IPS DF 4.7 (cell line): ENCODE measurements at regions not wholly inside any gene's neighbourhood (a gene's known extent, or its start where the extent isn't known, plus 50 kb on each side); places are given as distances from the start of the nearest gene placed in this dataset.
"Not testable (repeated sequence)": the region's sequence is repeated elsewhere in the genome, so short reads cannot be mapped to it uniquely, and the experiment has no call there.

Experiments used
- DNase-seq: peaks from one replicate; pipeline ENCODE4 v3.0.0-alpha.2; 2013; ENCODE audit warnings: low spot score; ENCODE audit errors: extremely low read depth

DNA sequence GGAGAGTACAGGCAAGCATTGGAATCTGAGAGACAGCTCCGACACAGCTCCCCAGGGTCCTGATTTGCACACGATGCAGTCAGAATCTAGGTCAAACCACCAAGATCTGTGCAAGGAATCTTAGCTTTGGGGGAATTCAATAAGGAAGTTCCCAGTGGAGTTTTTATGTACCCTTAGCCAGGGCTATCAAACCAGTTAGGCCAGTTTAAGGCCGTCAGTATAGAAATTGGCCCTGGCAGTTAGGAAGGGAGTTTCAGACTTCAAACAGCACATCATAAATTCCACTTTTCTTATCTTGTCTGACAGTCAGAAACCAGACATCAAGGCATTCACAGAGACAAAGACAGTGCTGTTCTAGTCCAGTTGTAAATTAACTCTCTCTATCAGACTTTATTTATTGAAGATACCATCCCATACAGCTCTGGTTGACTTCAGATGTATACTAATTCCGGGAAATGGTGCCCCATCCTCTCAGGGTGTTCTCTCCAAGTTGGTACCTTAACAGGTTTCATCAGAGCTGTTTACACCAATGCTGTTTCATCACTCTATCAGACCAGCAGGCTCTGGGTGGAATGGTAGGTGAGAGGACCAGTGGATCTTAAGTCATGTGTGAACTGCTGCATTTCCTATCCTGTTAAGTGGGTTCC, 157.5 kb upstream of the ATF7IP start:
- no peak for DNase-seq

DNA sequence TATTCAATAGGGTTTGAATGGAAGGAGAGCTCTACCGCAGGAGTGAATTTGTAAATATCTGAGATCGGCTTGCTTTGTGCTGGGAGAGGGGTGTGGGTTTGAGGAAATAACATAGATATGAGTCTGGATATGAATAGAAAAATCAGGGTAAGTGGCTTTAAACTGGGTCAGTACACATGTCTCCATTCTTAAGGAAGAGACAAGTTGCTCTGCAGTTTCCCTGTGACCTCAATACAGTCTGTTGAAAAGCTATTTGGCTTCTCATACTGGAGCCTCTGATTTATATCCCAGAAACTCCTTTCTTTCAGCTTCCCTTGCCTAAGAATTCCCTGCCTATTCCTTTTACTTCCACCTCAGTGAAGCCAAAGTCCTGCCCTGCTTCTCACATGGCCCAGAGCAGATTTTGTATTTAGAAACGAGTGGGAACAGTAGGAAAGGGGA, 153.5 kb upstream of the ATF7IP start:
- no peak for DNase-seq

DNA sequence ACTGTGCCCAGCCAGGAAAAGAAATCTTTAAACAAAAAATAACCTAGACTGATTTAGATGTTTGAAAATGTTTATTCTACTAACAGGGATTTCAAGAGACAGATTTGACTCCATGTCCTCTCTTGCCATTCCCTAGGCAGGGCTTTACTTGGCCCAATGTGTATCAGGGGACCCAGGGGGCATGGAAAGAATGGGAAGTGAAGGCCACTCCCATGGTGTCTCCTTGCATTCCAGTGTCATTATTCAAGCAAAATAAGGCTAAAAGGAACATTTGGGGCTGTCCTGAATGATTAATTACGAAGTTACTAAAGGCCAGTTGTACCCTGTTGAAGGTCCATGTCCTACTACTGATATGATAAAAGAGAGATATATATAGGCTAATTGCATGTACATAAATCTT, 151.9 kb upstream of the ATF7IP start:
- no peak for DNase-seq

DNA sequence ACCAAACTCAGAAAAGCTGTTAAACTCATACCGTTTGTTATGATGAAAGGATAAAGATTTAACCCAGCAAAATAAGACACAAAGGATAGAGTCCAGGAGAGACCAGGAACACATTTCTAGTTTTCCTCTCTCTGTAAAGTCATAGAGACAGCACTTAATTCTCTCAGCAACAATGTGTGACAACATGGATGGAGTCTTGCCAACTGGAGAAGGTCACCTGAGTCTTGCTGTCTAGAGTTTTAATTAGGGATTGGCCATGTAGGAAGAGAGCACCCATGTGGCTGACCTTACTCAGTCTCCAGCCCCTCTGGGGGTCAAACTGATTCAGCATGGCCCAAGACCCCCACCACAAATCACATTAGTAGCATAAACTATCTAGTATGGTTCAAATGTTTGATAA, 151.0 kb upstream of the ATF7IP start:
- DNase-seq = no peak

DNA sequence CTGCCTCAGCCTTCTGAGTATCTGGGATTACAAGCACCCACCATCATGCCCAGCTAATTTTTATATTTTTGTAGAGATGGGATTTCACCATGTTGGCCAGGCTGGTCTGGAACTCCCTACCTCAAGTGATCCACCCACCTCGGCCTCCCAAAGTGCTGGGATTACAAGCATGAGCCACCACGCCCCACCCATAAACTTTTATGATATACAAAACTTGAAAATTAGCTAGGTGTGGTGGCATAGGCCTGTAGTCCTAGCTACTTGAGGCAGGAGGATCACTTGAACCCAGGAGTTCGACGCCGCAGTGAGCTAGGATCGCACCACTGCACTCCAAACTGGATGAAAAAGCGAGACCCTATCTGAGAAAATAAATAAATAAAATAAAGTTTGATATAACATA, 149.5 kb upstream of the ATF7IP start:
- DNase-seq = not testable (repeated sequence)

DNA sequence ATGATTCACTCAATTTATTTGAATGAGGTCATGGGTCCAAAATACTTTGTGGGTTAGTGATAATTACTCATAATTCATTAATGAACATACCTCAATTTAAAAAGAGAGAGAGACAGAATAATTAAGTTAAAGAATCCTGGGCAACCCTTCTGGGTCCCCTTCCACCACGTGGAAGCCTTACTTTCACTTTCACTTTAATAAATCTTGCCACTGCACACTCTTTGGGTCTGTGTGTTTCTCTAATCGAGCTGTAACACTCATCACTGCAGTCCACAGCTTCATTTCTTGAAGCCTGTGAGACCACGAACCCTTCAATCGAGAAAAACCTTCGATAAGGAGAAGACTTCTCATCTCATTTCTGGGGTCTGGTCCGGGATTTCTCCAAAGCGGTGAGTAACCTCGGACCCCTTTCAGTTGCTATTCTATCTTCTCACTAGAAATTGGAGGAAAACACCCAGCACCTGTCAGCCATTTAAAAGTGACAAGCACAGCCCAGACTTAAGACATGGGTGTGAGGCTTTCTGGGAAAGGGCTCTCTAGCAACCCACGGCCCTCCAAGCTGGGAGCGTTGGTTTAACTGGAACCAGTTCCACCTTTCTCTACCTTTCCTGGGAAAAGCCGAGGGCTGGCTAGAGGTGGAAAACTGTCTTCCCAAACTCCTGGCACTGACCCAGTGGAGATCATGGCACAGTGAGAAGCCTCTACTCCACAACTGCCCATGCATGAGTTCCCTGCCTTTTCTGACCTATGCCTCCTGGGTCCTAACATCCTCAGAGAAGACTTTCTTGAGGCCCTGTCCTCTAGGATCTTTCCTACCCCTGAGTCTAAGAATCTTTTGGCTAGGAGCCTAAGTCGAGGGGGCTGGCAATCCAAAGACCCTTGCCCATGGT, 148.8 kb upstream of the ATF7IP start:
- no peak for DNase-seq

DNA sequence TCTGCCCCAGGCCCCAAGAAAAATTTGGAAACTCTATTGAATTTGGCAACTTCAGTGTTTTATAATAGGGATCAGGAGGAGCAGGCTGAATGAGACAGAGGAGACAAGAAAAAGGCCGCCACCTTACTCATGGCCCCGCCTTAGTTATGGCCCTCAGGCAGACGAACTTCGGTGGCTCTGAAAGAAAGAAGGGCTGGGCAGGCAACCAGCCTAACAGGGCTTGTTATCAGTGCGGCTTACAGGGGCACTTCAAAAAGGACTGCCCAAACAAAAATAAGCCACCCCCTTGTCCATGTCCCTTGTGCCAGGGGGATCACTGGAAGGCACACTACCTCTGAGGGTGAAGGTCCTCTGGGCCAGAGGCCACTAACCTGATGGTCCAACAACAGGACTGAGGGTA, 146.3 kb upstream of the ATF7IP start:
- no peak for DNase-seq

DNA sequence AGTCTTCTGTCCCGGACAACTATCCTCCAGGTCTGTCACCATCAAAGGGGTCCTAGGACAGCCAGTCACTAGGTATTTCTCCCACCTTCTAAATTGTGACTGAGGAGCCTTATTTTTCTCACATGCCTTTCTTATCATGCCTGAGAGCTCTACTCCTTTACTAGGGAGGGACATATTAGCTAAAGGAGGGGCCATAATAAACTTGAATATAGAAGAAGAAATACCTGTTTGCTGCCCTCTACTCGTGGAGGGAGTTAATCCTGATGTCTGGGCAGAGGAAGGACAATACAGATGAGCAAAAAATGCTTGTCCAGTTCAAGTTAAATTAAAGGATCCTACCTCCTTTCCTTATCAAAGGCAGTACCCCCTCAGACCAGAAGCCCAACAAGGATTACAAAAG, 145.8 kb upstream of the ATF7IP start:
- DNase-seq = not testable (repeated sequence)

DNA sequence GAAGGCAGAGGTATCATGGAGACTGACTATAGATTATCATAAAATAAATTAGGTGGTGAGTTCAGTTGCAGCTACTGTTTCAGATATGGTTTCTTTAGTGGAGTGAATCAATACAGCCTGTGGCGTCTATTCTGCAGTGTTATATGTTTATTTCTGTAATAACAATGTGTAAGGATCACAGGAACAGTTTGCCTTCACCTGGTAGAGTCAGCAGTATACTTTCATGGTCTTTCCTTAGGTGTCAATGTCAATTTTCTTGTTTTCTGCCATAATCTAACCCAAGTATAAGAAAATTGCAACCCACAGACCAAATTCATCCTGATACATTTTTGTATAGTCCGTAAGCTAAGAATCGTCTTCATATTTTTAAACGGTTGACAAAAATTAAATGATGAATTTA, 140.4 kb upstream of the ATF7IP start:
- DNase-seq = no peak

DNA sequence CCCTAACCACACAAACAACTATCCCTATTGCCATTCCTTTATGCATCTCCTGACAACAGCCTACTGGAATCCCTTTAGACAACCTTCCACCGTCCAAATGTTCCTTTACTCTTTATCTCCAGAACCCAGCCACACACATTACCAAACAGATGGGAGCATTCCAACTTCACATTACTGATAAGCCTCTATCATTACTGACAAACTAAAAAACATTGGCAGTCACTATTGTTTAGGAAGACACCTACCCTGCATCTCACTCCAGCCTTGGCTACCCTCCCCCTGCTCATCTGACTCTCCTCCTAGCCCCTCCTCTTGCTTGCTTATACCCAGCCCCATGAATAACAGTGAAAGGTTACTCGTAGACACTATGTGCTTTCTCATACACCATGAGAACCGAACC, 130.3 kb upstream of the ATF7IP start:
- not testable (repeated sequence) for DNase-seq

DNA sequence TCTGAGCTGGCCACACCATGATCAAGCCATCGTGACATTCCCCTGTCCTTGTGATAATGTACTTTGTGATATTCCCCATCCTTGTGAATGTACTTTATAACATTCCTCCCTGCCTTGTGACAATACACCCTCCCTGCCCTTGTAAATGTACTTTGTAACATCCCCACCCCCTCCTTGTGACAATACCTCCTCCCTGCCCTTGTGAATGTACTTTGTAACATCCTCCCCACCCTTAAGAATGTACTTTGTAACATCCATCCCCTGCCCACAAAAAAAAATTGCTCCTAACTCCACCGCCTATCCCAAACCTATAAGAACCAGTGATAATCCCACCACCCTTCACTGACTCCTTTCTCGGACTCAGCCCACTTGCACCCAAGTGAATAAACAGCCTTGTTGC, 128.8 kb upstream of the ATF7IP start:
- DNase-seq = not testable (repeated sequence)

DNA sequence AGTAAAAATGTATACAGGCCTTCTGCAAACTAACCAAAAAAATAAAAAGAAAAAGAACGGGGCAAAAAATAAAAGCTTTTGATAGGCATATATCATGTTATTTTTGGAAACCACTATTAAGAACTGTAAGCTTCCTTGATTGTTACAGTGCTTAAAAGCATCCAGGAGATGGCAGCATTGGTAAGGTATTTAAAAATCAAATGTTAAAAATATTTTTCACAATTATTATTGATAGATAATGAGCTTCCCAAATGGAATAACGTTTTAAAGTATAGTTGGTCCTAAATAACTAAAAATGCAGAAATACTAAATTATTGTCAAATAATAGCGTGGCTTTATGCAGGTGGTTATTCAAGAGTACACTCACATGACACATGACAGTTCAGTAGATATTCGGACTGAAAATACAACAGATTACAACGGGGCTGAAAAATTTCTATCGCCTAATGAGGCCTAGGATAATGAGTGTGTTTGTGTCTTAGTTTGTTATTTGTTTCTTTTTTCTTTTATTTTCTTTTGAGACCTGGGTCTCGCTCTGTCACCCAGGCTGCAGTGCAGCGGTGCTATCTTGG, 127.2 kb upstream of the ATF7IP start:
- no peak for DNase-seq

DNA sequence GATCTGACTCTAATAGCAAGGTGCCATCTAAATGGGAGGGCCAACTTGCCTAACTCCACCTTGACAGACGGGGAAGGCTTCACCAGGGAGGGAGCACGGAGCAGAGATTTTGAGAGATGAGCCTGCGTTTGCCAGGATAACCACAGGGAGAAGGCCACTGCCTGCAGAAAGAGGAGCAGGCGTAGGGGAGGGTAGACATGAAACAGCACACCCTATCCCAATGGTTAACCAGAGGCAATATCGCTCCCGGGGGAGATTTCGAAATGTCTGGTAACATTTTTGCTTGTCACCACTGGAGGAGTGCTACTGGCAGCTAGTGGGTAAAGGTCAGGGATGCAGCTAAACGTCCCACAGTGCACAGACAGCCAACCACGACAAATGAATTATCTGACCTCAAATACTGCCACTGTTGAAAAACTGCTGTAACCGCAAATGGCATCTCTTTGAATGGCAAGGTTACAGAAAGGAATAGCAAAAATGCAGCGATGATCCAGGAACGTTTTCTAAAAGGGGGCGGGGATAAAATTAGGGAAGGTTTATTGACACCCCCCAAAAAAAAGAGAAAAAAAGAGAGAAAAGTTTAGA, 126.0 kb upstream of the ATF7IP start:
- DNase-seq = no peak

DNA sequence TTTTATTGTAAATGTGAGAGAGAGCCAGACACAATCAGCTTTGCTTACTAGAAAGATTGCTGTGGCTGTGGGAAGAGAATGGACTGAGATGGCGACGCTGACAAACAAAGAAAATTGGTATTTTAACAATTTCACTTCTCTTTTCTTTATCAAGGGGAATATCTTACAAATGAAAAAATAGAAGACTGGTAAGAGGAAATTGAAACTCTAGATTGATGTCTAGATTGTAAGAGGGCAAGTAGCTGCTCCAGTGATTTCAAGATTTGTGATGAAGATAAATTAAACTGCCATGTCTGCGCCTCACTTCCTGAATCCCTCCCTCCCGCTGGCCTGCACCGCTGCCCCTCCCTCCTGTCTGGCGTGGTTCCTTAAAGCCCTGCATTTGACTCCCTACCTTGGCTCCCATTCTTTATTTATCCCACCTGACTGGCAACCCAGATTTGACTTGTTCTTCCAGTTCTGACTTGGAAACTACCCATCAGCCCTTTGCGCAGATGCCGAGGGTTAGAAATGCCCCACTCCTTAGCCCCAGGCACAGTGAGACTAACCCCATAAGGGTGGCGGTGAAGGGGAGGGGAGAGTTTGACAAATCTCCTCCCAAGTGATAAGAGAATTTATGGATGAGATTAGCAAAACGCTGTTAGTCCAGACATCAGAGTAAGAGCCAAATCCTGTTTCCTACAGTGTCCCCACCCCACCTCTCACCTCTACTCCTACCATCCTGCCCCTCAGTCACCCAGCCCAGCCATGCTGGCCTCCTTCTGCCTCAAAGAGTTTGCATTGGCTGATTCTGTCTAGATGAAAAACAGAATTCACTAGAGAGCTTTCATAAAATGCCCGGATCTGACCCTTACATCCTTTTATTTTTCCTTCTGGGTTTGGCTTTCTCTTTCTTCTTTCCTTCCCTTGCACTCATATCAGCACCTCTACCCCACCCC, 125.3 kb upstream of the ATF7IP start:
- no peak for DNase-seq

DNA sequence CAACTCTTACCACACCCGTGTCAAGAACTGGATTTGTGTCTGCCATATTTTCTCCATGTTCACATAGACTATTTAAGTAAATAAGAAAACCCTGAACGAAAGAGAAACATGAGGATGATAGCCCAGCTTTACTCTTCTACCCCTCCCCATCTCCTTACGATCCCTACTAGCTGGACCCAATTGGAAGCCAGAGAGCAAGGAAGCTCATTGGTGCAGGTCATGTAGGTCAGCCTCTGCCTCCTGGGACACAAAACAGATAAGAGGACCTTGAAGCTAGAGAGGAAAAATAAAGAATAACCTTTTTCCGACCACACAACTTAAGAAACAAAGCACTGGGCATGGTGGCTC, 124.6 kb upstream of the ATF7IP start:
- no peak for DNase-seq

DNA sequence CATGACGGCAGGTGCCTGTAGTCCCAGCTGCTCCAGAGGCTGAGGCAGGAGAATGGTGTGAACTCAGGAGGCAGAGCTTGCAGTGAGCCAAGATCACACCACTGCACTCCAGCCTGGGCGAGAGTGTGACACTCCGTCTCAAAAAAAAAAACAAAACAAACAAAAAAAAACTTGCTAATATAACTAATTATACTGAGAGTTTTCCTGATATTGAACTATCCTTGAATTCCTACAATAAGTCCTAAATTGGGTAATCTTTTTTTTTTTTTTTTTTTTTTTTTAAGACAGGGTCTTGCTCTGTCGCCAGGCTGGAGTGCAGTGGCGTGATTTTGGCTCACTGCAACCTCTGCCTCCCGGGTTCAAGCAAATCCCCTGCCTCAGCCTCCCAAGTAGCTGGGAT, 122.7 kb upstream of the ATF7IP start:
- not testable (repeated sequence) for DNase-seq

DNA sequence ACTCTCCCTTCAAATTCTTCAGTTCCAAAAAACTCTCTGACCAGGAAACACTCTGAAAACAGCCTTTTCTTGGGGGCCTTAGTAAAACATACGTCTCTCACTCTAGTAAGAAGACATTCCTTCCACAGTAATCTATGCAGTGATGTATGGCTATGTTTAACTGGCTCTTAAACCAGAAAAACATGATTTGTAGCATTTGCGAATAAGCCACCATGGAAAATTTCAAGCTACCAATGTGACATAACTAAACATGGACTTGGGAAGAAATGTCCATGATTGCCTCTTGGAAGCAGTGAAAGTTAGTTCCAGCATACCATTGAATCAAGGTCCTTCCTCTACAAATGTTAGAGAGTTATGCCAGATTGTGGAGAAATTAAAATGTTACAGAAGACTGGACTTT, 121.5 kb upstream of the ATF7IP start:
- DNase-seq = no peak

DNA sequence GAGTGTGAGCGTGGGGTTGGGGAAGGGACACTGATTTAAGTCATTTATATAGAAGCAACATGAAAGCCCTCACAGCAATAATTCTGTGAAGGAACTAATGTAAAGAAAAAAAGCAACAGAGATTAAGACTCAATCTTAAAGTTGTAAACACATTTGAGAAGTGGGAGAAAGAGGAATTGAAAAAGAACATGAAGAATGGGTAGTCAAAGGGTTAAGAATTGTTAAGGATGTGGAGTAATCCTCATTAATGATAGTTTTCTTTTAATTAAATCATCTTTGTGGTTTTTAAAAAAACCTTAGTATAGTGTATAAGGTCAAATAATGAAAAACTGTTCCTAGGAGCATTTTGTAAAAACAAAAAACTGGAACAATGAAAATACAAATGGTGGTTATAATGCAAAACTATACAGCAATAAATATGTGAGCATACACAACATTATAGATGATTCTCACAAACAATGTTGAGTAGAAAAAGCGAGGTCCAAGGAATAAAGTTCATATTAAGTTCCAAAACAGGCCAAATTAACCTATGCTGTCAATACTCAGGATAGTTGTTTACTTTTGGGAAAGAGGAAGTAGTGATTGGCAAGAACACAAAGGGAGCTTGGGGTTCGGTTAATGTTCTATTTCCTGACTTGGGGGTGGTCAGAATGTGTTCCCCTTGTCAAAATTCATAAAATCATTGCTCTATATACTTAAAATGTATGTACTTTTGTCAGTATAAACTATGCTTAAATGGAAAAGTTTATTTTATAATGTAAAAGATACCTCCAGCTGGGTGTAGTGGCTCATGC, 120.4 kb upstream of the ATF7IP start:
- no peak for DNase-seq

DNA sequence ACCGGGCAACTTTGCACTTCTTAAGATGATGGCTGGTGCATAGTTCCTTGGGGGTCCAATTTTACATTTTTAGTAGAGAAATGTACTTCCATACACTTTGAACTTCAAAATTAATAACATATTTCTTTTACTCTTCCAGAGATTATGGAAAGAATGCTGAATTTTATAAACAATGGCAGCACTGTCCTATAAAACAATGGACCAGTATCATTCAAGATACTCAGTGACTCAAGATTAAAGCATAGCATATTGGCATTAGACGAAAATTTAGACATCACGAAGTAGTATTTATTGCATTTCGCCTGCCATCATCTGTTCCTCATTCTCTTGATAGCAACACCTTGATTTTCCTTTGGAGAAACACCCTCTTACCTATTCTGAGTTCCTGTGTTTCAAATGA, 118.3 kb upstream of the ATF7IP start:
- DNase-seq = no peak

DNA sequence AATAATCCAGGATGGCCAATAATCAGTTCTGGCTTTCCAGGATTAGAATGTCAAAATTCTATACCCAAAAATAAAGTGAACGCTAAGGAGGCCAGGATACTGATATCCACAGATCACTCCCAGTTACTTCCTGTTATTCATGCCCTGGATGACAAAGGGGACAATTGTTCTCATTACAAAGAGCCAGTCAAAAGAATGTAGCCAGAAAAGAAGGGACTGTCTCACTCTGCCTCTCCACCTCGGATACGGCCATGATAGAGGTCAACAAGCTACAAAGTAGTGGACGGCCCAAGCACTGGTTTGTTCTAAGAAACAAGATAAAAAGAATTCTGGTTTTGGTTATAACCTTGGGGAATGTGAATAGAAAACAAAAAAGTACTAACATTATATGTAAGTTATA, 116.1 kb upstream of the ATF7IP start:
- no peak for DNase-seq
